ENCODE measurements at regions not wholly inside any gene's neighbourhood (a gene's known extent, or its start where the extent isn't known, plus 50 kb on each side); places are given as distances from the start of the nearest gene placed in this dataset.

- no peak for TF ChIP-seq ZNF398 (CRISPR knock-in tag; IDR thresholded peaks at IDR 0.05)
- TF ChIP-seq ARNT (IDR thresholded peaks at IDR 0.05) = no peak
- no peak for TF ChIP-seq BDP1 (IDR thresholded peaks at IDR 0.05; ENCODE audit: insufficient read depth, insufficient read length)
- no peak for TF ChIP-seq KLF16 (IDR thresholded peaks at IDR 0.05)
- TF ChIP-seq RBFOX2 (IDR thresholded peaks at IDR 0.05; ENCODE audit: low read depth, low read length) = no peak
- no peak for TF ChIP-seq ZNF75A (CRISPR knock-in tag; IDR thresholded peaks at IDR 0.05)
- no peak for TF ChIP-seq ZFP1 (CRISPR knock-in tag; IDR thresholded peaks at IDR 0.05)
- no peak for TF ChIP-seq ETV1 (tag; conservative IDR thresholded peaks at IDR 0.05; ENCODE audit: low read depth)
- no peak for TF ChIP-seq SAFB2 (IDR thresholded peaks at IDR 0.05; ENCODE audit: borderline replicate concordance, low read depth, low read length, severe bottlenecking)
- no peak for TF ChIP-seq ADNP (tag; IDR thresholded peaks at IDR 0.05)
- no peak for TF ChIP-seq TAF7 (tag; IDR thresholded peaks at IDR 0.05)
These were observed 162.8 kb upstream of the MAMLD1 start (continued) for GRCh38 chrX:150200361-150200760.

- Histone ChIP-seq H3K9ac (ENCODE audit: insufficient read depth in 1 of 2, low read depth in 2 of 2, low read length in 2 of 2) (no peak overlapping the region), H3K27me3 (ENCODE audit: control insufficient read depth in 2 of 2, insufficient read depth in 2 of 2, low read length in 2 of 2) (no peaks in the 10 kb centered on the region; a peak in 2 of 5 replicates), H3K9me1 (ENCODE audit: control insufficient read depth, insufficient read depth, low read length) (no peaks in the 10 kb centered on the region), H4K20me1 (replicated peaks; ENCODE audit: control insufficient read depth, insufficient read depth, low read length) (no peaks in the 10 kb centered on the region; the same call in 1 of the 2 replicates), H3K79me2 (ENCODE audit: control insufficient read depth, insufficient read depth, low read length) (no peaks in the 10 kb centered on the region), H3K27ac (ENCODE audit: extremely low read depth, low read depth, low read length) (no peak overlapping the region), H3K4me3 (no peak overlapping the region), H2AFZ (ENCODE audit: low read depth, low read length) (no peak overlapping the region), H3K4me2 (ENCODE audit: insufficient read depth, low read length) (no peak overlapping the region), H3K4me1 (replicated peaks in 1 of 2; ENCODE audit: control insufficient read depth in 2 of 2, insufficient read depth in 2 of 2, low read length in 2 of 2) (no peaks in the 10 kb centered on the region), H3K36me3 (ENCODE audit: control insufficient read depth, insufficient read depth, low read length) (no peaks in the 10 kb centered on the region), H3K9me3 (replicated peaks; ENCODE audit: control insufficient read depth, insufficient read depth, low read depth, low read length) (no peaks in the 10 kb centered on the region)
- WGBS (ENCODE audit: insufficient coverage, low coverage, missing lambda C conversion rate) = 0% methylated on average over 5 of the region's 5 CpGs
- POLR2A ChIA-PET = no interaction called here
- FAIRE-seq (peak; percentile 40), DNase-seq (ENCODE audit: extremely low read depth in 1 of 4, low spot score in 3 of 4) (peak; percentile 11 to 44 (median 18)), ATAC-seq (peak; percentile 38; the same call in 2 of the 3 replicates)
- BruUV-seq (replicated peaks) = no TSS peak
- CTCF ChIA-PET (ENCODE audit: low intra/inter-chr PET ratio) = no interaction called here
- in situ Hi-C loops (cut with MboI) (no loop called here), intact Hi-C loops (cut with micrococcal nuclease) (loop anchor here (10.0 kb wide), 1 partner anchor 246 kb away; no protein-coding TSS in a partner anchor)
- no peak for TF ChIP-seq DMBX1 (CRISPR knock-in tag; IDR thresholded peaks at IDR 0.05; ENCODE audit: borderline replicate concordance)
- no peak for TF ChIP-seq POLR2G (IDR thresholded peaks at IDR 0.05; ENCODE audit: low read depth, low read length)
- no peak for TF ChIP-seq MCM5 (IDR thresholded peaks at IDR 0.05; ENCODE audit: low read depth)
- no peak for TF ChIP-seq NELFE (IDR thresholded peaks at IDR 0.05; ENCODE audit: insufficient read depth, insufficient read length)
- TF ChIP-seq RBM14 (IDR thresholded peaks at IDR 0.05; ENCODE audit: borderline replicate concordance, insufficient read depth, low read depth, low read length) = no peak
- TF ChIP-seq CREBBP (IDR thresholded peaks at IDR 0.05; ENCODE audit: low read depth, low read length) = no peak
- TF ChIP-seq JUNB (CRISPR knock-in tag; conservative IDR thresholded peaks at IDR 0.05) = peak; percentile 68
- no peak for TF ChIP-seq IRF1 (CRISPR knock-in tag; IDR thresholded peaks at IDR 0.05; ENCODE audit: borderline replicate concordance)
- no peak for TF ChIP-seq GTF2F1 (IDR thresholded peaks at IDR 0.05; ENCODE audit: low read depth, low read length)
- no peak for TF ChIP-seq NFIX (CRISPR knock-in tag; IDR thresholded peaks at IDR 0.05; ENCODE audit: low read depth)
- peak; percentile 71 for TF ChIP-seq MEIS2 (IDR thresholded peaks at IDR 0.05; ENCODE audit: partially characterized antibody)
- peak in 1 of 2 experiments; percentile 11; a peak in 1 of 4 replicates for TF ChIP-seq TRIM24 (IDR thresholded peaks at IDR 0.05)
These were observed 162.3 kb upstream of the MAMLD1 start for GRCh38 chrX:150200820-150201287.

Data from K562 (cell line).